Neutrophil (primary cell): ENCODE measurements at regions not wholly inside any gene's neighbourhood (a gene's known extent, or its start where the extent isn't known, plus 50 kb on each side); places are given as distances from the start of the nearest gene placed in this dataset.

Experiments
- H3K27ac ChIP-seq: fragments of 200-600 bp; sonication (generic); 2 replicates; pipeline ENCODE4 v1.5.1; 2016; ENCODE audit warnings: mild to moderate bottlenecking, moderate library complexity
- H3K27me3 ChIP-seq: fragments of 200-600 bp; sonication (generic); 2 replicates; pipeline ENCODE4 v1.6.0; 2016; ENCODE audit warnings: mild to moderate bottlenecking
- H3K36me3 ChIP-seq: fragments of 200-600 bp; sonication (generic); 2 replicates; pipeline ENCODE4 v1.5.1; 2017
- H3K4me1 ChIP-seq, 2 experiments: fragments of 200-600 bp in 1 of 2; sonication (generic) in 1 of 2; 1 replicate in 1 of 2; 2 replicates in 1 of 2; pipeline versions ENCODE4 v1.5.1 to v1.6.1; 2013 to 2016; ENCODE audit warnings: low read depth in 1 of 2, low read length in 1 of 2, mild to moderate bottlenecking in 1 of 2, moderate library complexity in 1 of 2; ENCODE audit not compliant: control insufficient read depth in 1 of 2, insufficient read depth in 1 of 2
- H3K4me3 ChIP-seq, 2 experiments: fragments of 200-600 bp in 1 of 2; sonication (generic) in 1 of 2; 1 replicate in 1 of 2; 2 replicates in 1 of 2; pipeline ENCODE4 v1.5.1; 2013 to 2016; ENCODE audit warnings: low read depth in 1 of 2, low read length in 1 of 2, mild to moderate bottlenecking in 1 of 2, moderate library complexity in 1 of 2
- H3K9me3 ChIP-seq: fragments of 200-600 bp; sonication (generic); 2 replicates; pipeline ENCODE4 v1.5.1; 2016
- CTCF ChIP-seq: fragments of 200-600 bp; sonication (generic); IDR thresholded peaks from 2 replicates; pipeline ENCODE4 v1.5.1; 2016; ENCODE audit warnings: antibody characterized with exemption

GRCh38 chr12:127528551-127528950, 738.4 kb upstream of the TMEM132C start:
- Histone ChIP-seq H3K36me3 (no peaks in the 10 kb centered on the region), H3K4me1 (no peaks in the 10 kb centered on the region), H3K27me3 (no peaks in the 10 kb centered on the region), H3K9me3 (no peaks in the 10 kb centered on the region), H3K4me3 (no peak overlapping the region), H3K27ac (no peak overlapping the region)
- TF ChIP-seq CTCF: no peak

DNA sequence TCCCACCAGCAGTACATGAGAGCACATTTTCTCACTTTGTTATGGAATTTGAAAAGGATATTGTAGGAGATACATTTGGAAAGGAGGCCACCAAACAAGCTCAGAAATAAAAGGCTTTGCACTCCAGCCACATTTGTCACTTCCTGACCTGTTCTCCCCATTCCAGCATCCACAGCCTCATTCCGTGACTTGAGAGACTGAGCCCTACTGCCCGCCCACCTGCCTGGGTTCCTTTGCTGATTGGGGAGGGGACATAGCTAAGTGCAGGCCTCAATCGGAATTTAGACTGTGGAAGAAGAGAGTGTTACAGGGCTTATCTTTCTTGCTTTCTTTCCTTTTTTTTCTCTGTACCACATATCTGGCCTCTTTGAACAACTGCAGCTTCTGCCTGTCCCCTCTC, 735.4 kb upstream of the TMEM132C start:
- H3K27ac ChIP-seq: no peak overlapping the region
- no peaks in the 10 kb centered on the region for H3K27me3 ChIP-seq
- no peaks in the 10 kb centered on the region for H3K4me1 ChIP-seq
- TF ChIP-seq CTCF: no peak
- H3K4me3 ChIP-seq: no peak overlapping the region
- no peaks in the 10 kb centered on the region for H3K36me3 ChIP-seq
- H3K9me3 ChIP-seq: no peaks in the 10 kb centered on the region

- Histone ChIP-seq H3K36me3 (no peaks in the 10 kb centered on the region), H3K4me3 (no peak overlapping the region), H3K27ac (no peak overlapping the region), H3K9me3 (no peaks in the 10 kb centered on the region), H3K27me3 (no peaks in the 10 kb centered on the region), H3K4me1 (no peaks in the 10 kb centered on the region)
- TF ChIP-seq CTCF: no peak
Measured at GRCh38 chr12:127533353-127533752, 733.6 kb upstream of the TMEM132C start.

- Histone ChIP-seq H3K36me3 (no peaks in the 10 kb centered on the region), H3K9me3 (no peaks in the 10 kb centered on the region), H3K27me3 (no peaks in the 10 kb centered on the region), H3K4me3 (no peak overlapping the region), H3K4me1 (no peaks in the 10 kb centered on the region), H3K27ac (no peak overlapping the region)
- no peak for TF ChIP-seq CTCF
Measured at GRCh38 chr12:127536833-127537428, 730.0 kb upstream of the TMEM132C start.

DNA sequence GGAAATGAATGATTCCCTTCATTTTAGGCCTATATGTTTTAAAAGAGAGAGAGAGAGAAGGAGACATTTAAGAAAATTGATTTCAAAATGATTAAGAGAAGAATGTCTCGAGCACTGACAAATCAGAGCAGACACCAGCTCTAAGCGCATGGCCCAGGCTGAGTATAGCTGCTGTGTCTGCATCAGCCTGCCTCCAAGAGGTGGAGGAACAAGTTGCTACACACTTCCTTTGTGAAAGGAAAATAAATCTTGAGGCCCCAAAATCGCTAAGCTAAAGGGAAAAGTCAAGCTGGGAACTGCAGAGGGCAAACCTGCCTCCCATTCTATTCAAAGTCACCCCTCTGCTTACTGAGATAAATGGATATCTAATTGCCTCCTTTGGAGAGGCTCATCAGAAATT, 728.7 kb upstream of the TMEM132C start:
- no peak overlapping the region for H3K4me3 ChIP-seq
- TF ChIP-seq CTCF: no peak
- H3K4me1 ChIP-seq: no peaks in the 10 kb centered on the region
- no peaks in the 10 kb centered on the region for H3K27me3 ChIP-seq
- no peaks in the 10 kb centered on the region for H3K9me3 ChIP-seq
- H3K36me3 ChIP-seq: no peaks in the 10 kb centered on the region
- H3K27ac ChIP-seq: no peak overlapping the region
